ENCODE measurements at regions not wholly inside any gene's neighbourhood (a gene's known extent, or its start where the extent isn't known, plus 50 kb on each side); places are given as distances from the start of the nearest gene placed in this dataset.
"Not testable (repeated sequence)": the region's sequence is repeated elsewhere in the genome, so short reads cannot be mapped to it uniquely, and the experiment has no call there.

DNA sequence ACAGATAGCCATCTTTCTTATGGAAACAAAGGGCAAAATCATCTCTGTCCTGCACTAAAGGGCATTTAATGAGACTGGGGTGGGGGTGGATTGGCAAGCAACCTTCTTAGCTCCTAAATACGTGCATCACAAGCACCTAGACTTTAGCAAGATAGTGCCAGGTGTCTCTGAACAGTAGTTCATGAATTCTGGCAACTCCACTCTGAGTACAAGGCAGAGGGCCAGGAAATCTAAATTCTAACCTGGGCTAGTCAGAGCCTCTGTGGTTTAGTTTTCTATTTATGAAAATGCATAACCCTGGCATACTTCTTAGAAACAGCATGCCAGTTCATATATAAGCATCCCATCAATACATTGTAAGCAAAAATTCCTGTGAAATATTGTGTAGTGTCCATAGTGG, 788.5 kb downstream of the MCTP2 start:
- no peak for DNase-seq

DNA sequence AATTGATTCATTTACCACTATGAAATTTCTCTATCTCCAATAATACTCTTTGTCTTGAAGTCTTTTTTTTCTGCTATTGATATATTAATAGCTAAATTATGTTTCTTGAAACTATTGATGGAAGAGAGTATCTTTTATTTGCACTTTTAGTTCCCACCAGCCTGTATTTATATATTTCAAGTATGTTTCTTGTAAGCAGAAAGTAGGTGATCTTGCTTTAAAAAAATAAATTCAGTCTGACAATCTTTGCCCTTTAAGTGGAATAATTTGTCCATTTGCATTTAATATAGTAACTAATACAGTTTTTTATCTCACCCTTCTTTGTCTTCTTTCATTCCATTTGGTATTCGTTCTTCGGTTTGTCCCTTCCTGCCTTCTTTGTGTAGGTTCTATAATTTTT, 790.5 kb downstream of the MCTP2 start:
- no peak for DNase-seq

DNA sequence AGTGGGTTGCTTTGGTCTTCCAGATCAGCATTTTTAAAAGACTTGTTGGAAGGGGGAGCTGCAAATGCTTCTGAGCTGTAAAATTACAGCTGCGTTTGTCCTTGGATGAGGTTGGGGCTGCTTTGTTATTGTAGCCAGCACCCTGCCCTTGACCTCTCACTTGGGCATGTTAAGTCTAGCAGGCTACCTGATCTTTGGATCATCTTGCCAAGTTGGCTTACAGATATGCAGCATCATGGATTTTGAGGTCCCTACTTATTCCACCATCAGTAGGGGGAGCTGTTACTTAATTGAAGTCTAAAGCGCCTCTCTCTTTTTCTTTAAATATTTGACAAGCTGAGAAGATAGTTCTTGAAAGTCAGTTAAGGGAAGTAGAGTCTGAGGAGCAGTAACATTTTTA, 793.0 kb downstream of the MCTP2 start:
- no peak for DNase-seq

DNA sequence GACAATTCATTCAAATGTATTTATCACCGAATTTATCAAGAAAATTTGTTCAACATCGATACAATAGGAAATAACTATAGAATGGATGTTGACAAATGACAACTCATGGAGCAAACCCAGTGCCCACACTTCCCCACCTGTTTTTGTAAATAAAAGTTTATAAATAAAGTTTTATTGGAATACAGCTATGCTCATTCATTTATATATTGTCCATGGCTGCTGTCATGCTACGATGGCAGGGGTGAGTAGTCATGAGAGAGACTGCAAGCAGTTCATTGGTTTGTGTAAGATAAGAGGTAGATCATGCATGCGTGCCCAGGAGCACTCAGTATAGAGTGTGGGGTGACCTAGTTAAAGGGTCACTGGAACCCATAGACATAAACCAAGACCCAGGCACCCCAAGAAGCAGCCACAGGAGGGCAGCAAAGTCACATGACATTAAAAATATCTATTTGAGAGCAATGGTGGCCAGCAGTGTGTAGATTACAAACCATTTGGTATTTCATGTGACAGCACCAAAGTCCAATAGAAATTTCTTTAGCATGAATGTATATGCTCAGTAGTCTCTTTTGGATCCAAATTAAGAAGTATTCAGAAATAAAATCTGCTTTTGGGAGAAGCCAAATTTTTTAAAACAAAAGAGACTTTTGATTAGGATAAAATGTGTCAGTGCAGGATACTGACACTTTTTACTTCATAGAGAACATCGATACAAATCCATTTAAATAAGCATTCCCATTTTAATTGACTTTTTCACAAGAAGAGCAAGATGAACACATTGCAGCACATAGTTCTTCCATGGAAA, 794.8 kb downstream of the MCTP2 start:
- DNase-seq = no peak

DNA sequence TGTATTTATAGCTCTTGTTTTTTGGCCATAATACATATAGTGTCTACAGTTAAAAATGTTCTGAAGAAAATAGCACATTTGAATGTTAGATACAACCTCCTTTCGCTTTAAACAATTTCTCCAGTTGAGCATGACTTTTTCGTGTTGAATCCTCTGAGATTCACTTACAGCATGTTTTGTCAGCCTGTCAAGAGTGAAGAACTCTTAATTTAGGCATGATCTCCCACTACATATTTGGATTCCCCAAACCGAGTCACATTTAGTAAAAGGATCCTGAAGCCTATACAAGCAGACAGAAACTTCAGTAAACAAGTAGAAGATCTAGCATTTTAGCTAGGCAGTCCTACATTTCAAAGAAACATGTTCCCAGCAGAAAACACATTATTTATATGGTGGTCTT, 796.6 kb downstream of the MCTP2 start:
- DNase-seq = no peak

DNA sequence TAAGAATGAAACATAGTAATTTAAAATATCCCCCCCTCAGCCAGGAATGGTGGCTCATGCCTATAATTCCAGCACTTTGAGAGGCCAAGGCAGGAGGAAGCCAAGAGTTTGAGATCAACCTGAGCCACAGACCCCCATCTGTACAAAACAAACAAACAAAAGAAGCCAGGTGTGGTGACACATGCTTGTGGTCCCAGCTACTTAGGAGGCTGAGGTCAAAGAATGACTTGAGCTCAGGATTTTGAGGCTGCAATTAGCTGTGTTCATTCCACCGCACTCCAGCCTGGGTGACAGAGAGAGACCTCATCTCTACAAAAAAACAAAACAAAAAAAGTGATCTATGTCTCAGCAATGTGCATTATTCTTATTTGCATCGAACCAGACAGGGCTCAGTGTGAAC, 800.8 kb downstream of the MCTP2 start:
- DNase-seq = no peak

DNA sequence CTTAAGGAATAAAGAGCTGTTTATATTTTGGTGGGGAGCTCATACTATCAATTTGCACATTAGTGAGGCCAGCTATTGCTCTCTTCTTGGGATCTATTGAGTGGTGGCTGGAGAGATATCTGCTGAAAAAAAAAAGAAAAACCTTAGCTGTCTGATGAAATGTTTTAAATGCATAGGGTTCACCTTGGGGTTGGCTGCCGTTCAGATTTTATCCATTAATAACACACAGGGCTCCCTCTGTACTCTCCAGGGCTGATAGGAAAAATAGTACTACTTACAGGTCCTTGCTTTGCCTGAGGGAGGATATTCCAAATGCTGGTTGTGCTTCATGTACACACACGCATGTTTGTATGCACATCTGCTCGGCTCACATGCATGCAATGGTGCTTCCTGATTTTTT, 803.7 kb downstream of the MCTP2 start:
- DNase-seq = no peak

DNA sequence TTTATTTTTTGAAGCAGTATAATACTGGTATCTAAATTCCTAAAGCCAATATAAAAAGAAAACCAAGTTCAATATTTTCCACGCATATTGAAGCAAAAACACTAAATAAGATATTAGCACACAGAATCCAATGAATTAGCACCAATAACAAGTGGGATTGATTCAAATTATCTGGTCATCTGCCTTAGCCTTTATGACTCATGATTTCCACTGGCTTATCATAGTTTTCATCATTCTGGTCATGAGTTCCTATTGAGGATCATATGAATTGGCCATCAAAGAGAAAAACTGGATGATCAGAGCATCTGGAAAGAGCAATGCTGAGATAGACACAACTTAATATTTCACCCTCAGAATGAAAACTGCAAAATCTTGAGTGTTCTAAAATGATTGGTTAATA, 809.9 kb downstream of the MCTP2 start:
- DNase-seq = no peak

DNA sequence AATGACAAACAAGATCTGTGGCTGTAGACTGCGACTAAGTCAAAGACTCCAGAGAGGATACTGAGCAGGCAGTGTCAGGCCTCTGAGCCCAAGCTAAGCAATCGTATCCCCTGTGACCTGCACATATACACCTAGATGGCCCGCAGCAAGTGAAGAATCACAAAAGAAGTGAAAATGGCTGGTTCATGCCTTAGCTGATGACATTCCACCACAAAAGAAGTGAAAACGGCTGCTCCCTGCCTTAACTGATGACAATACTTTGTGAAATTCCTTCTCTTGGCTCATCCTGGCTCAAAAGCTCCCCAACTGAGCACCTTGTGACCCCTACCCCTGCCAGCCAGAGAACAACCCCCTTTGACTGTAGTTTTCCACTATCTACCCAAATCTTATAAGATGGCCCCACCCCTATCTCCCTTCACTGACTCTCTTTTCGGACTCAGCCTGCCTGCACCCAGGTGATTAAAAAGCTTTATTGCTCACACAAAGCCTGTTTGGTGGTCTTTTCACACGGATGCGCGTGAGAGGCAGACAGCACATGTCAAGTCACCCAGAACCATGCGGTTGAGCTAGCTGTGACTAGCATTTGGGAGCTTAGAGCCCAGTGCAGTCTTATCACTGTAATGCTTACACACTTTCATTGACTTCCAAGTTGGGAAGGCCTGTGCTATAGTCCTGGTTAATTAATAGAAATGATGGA, 812.0 kb downstream of the MCTP2 start:
- DNase-seq = not testable (repeated sequence)

DNA sequence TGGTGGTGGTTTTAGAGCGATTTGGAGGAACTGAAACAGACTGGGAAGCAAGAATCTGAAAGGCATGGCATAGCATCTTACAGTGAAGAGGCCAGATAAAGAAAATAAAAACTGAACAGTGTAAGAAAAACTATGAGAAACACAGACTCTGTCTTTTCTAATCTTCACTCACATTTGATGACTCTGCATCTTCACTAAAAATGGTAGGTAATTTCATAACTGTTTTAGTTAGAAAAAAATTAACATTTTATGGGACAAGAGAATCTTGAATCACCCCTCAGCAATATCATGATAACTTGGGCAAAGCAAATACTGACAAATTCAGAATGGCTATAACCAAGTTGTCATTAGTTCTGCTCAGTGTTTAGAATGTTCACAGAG, 812.6 kb downstream of the MCTP2 start:
- no peak for DNase-seq

DNA sequence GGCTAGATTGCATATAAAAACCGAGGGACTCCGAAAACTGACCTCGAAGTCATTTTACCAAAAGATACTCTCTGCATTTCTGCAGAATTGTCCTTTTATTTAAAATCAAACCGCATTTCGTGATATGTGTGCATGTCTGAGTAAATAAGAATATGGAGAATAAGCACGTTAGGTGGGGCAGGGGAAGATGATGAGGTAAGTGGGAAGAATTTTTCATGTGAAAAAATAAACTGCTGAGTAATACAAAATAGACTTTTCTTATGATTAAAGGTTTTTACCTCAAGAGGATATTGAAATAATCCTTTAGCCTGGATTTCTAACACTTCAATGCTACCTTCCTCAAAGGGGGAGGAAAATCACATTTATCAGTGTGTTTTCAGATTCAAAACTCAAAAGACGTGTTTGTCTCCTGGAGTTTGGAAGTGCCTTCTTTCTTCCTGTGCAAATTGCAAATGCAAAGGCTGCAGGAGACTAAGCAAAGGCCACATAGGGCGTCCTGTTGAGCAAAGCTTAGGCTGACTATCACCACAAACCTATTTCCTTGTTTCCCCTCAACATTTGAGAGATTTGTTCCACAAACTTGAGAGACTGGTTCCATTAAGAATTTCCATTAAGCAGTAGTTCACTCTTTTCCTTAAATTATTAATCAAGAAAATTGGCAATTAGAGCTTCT, 813.5 kb downstream of the MCTP2 start:
- DNase-seq = no peak

DNA sequence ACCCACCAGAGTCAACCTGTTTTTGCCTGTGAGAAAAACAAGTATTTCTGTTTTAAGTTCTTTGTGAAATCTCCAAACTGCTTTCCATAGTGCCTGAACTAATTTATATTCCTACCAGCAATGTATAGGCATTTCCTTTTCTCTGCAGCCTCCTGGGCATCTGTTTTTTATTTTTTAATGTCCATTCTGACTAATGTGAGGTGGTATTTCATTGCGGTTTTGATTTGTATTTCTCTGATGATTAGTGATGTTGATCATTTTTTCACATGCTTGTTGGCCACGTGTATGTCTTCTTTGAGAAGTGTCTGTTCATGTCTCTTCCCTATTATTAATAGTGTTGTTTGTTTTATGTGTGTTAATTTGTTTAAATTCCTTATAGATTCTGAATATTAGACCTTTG, 820.5 kb downstream of the MCTP2 start:
- DNase-seq = no peak

DNA sequence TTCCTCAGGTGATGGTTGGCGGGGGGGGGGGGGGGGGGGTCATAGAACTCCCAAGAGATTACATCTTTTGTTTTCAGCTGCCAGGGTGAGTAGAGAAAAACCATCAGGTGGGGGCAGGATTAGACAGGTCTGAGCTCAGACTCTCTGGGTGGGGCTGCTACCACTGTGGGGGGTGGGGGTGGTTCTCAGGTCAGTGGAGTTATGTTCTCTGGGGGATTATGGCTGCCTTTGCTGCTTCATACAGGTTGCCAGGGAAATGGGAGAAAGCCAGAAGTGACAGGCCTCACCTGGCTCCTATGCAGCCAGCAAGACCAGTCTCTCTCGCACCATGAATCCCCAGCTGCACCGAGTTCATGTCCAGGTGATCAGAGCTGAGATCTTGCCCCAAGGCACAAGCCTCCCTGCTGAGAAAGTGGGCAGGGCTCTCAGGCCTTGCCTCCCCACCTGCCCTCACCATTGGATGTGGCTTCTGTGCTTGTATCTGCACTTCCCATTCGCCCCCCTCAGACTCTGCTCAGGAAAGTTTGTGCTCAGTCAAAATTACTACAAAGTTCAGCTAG, 828.1 kb downstream of the MCTP2 start:
- no peak for DNase-seq

DNA sequence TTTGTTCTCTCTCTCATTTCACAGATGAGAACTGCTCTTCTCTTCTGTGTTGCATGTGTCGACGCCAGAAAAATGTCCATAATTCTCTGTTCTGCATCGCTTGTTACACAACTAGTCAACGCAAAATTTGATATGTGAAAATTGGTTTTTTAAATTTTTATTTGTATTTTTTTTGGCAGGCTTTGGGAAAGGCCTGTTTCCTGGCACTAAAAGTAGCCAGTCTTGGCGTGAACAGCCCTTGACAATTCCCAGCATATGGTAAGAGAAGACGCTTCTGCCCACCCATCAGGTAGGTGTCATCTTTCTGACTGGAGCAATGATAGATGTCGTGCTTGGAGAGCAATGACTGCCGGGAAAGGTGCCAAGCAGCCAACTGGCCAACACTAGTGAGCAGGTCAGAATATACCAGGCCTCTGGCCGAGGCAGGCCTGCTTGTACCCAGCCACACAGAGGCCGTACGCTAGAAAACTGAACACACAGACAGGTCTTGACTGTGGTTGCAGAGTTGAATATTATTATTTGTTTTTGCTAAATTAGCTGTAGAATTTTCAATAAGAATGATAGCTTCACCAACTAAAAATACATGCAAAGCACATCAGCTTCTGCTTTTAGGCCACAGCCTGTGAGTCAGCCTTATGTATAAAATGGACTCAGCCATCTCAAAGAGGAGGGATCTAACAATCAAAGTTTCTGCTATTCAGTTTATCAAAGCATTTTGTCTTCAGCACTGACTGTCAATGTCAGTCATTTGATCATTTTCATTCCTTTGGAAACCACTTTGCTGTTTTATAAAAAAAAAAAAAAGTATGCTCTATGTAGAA, 837.5 kb downstream of the MCTP2 start:
- no peak for DNase-seq

DNA sequence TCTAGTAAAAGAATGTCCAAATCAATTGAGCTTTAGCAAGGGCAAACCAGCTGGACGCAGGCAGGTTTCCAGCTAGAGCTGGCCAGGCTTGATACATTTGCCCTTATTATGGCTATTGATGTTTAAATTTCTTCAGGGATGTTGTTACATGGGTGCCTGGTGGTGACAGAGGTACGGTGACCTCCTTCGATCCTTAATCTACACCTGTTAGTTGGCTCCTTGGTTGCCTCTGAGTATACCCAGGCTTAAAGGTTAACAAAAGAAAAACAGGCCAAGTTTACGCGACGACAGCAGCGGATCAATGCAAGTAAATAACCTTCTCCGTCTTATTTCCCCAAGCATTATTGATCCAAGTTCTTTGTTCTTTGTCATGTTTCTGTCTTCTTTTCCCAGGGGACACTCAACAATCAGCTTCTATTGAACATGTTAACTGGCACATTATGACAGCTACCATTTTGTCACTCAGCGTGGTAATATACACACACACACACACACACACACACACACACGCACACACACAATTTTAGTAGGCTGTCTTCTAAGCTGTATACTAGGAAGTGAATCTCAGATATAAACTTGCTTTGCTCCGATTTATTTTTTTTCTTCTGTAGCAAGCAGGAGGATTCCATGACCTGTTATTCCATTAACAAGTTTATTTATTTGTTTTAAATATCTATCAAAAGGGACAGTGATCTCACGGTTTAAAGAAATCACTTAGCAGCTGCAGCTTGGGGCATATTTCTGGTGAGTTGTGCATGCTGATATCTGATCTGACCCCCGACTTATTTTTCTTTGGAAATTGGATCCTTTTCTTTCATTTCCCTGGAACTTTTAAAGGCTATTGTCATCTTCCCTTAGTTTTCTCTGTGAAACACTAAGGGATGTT, 844.7 kb downstream of the MCTP2 start:
- no peak for DNase-seq

DNA sequence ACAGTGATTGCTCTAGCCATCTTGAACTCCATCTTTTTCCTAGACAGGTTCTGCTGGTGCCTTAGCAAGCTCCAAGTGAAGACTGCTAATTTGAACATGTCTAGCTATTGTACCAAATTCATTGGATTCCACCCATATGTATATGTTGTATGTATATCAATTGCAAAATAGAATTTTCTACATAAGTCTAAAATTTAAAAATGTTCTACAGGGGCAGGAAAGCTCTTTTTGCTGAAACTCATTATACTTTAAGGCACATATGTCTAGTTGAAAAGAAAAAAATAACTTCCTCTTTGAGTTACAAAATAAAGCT, 845.3 kb downstream of the MCTP2 start:
- no peak for DNase-seq

DNA sequence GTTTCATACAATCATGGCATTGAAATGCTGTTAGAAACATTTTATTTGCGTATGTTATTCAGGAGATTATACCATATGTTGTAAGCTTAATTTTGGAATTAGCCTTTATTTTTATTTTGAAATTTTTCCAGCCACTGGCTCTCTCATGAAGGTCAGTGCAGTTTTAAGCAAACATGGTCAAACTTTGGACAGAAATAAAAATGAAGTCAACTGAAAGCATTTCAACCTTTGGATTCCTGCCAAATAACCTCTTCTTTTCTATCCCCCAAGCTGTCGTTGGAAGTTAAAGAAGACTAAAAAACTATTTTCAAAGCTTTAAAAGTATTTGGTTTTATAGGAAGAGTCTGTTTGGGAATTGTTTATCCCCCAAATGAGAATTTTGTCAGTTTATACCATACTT, 846.6 kb downstream of the MCTP2 start:
- DNase-seq = no peak

DNA sequence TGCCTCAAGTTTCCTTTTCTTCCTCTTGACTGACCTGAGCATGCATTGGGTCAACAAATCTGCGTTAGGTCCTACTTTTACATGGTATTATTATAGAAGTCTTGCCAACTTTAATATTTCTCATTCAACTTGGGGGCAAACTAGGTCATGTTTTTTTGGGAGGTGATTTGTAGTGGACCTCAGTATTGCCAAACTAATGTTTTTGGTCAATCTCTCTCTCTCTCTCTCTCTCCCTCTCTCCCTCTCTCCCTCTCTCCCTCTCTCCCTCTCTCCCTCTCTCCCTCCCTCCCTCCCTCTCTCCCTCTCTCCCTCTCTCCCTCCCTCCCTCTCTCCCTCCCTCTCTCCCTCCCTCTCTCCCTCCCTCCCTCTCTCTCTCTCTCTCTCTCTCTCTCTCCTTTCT, 848.9 kb downstream of the MCTP2 start:
- DNase-seq = not testable (repeated sequence)

DNA sequence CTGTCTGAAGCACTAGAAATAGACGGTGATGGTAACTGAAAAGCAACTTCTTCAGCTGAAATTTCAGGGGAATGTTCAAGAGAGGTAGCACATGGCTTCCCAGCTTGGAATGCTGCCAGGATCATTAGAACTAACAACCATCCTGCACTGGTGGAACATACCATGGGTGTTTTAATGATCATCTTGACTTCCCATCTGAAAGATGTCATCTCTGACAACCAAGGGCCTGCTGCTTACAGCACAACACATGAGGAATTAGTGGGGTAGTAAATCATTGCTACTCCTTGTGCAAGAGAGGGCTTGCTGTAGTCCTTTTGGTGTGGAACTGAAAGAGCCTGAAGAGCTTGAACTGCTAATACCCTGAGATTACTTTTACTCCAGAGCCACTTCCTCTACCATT, 853.7 kb downstream of the MCTP2 start:
- no peak for DNase-seq

DNA sequence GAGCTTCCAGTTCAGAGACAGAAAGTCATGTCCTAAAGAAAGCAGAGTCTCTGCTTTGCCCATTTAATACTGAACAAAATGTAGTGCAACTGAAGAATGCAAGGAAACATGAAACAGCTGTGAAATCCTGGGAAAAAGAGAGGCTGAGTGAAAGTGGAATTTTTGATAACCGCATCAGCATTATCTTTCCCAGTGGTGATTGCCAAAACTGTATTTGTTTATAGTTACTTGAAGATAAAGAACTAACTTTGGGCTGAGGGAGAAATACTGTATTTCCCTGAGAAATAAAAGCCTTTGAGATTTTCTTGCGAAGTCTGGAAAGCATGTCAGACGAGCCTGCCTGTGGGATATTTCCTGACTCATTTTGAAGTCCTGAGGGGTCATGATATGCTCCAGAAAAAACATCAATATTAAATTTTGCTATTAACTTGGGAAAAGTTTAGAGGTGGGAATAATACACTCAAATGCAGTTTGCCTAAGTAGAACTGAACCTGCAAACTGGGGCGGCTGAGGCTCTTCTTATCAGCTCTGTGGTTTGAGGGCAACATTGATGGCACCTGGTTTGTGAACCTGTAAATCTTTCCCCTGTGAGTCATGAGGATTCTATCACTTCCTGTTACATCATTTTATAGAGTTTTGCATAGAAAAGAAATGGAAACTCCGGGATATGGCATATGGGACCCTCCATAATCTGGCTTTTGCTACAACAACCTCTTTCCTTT, 855.3 kb downstream of the MCTP2 start:
- no peak for DNase-seq

DNA sequence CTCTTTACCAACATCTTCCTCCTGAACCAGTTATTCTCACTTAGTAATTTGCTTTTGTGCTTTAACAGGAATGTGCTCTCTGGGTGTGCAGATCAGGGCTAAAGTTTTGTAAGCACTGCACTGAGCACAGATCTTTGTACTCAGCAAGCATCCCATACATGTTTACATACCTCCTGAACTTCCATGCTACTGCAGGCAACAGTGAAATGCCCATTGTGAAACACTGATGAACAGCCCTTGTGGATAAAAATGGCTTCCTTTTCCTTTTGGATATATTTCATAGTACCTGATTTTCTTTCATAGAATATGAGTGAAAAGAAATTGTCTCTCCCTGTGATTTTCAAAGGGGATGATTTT, 855.9 kb downstream of the MCTP2 start:
- DNase-seq = no peak
